SK-N-SH (cell line): ENCODE measurements at regions not wholly inside any gene's neighbourhood (a gene's known extent, or its start where the extent isn't known, plus 50 kb on each side); places are given as distances from the start of the nearest gene placed in this dataset.

ENCODE experiments used
- CTCF ChIA-PET: fragments of 300-600, 350-600 bp; formaldehyde crosslinking; extraction: SDS; loops from one replicate; lab custom pipeline; 2021; lab: Yijun Ruan, JAX
- POLR2A ChIA-PET: fragments of 350-600 bp; sonication (Branson Sonifier 250); formaldehyde crosslinking; extraction: SDS; loops from one replicate; lab custom pipeline; 2020; ENCODE audit warnings: antibody characterized with exemption, inconsistent platforms; lab: Yijun Ruan, JAX
- DNase-seq: peaks from one replicate; pipeline ENCODE4 v3.0.0; 2012
- H2AFZ ChIP-seq: fragments of 200-600 bp; sonication (generic); 2 replicates; pipeline ENCODE4 v1.8.1; 2016; ENCODE audit warnings: antibody characterized with exemption, mild to moderate bottlenecking, low read depth
- H3F3A ChIP-seq: fragments of 200-600 bp; sonication (generic); replicated peaks from 2 replicates; pipeline ENCODE3; 2016; ENCODE audit warnings: antibody characterized with exemption, mild to moderate bottlenecking; ENCODE audit not compliant: insufficient read depth
- H3K27ac ChIP-seq, 2 experiments: fragments of 200-500 bp in 1 of 2; fragments of 200-600 bp in 1 of 2; sonication (Bioruptor generic) in 1 of 2; sonication (generic), shearing (Covaris generic) in 1 of 2; 2 replicates each; pipeline versions ENCODE4 v1.5.1 to v1.6.1; 2014 to 2016; ENCODE audit warnings: low read depth in 2 of 2, inconsistent platforms in 1 of 2, low read length in 1 of 2, mild to moderate bottlenecking in 1 of 2, mixed read lengths in 1 of 2
- H3K27me3 ChIP-seq: fragments of 200-600 bp; sonication (generic), shearing (Covaris generic); 2 replicates; pipeline ENCODE4 v1.6.1; 2016; ENCODE audit warnings: mixed run types; ENCODE audit not compliant: insufficient read depth
- H3K36me3 ChIP-seq, 2 experiments: fragments of 200-500 bp in 1 of 2; fragments of 200-600 bp in 1 of 2; sonication (Bioruptor generic) in 1 of 2; sonication (generic) in 1 of 2; replicated peaks in 1 of 2; 2 replicates each; pipeline versions ENCODE3 to v1.5.1; 2014 to 2016; ENCODE audit warnings: low read length in 1 of 2, mild to moderate bottlenecking in 1 of 2; ENCODE audit not compliant: insufficient read depth in 2 of 2, control insufficient read depth in 1 of 2
- H3K4me1 ChIP-seq, 2 experiments: fragments of 200-500 bp in 1 of 2; fragments of 200-600 bp in 1 of 2; sonication (Bioruptor generic) in 1 of 2; sonication (generic), shearing (Covaris generic) in 1 of 2; 2 replicates each; pipeline versions ENCODE4 v1.5.1 to v1.6.1; 2014 to 2016; ENCODE audit warnings: low read depth in 1 of 2, low read length in 1 of 2, mixed run types in 1 of 2; ENCODE audit not compliant: insufficient read depth in 2 of 2, control insufficient read depth in 1 of 2
- H3K4me2 ChIP-seq: fragments of 200-600 bp; sonication (generic), shearing (Covaris generic); 2 replicates; pipeline ENCODE4 v1.6.1; 2017; ENCODE audit warnings: mixed run types
- H3K4me3 ChIP-seq, 2 experiments: fragments of 200-500 bp in 1 of 2; fragments of 200-600 bp in 1 of 2; sonication (Bioruptor generic) in 1 of 2; sonication (generic), shearing (Covaris generic) in 1 of 2; 2 replicates each; pipeline versions ENCODE4 v1.5.1 to v1.8.1; 2014 to 2016; ENCODE audit warnings: low read depth in 2 of 2, inconsistent platforms in 1 of 2, low read length in 1 of 2, mild to moderate bottlenecking in 1 of 2, mixed read lengths in 1 of 2, moderate library complexity in 1 of 2
- H3K79me2 ChIP-seq: fragments of 200-600 bp; sonication (generic); 2 replicates; pipeline ENCODE4 v1.8.1; 2017; ENCODE audit warnings: mild to moderate bottlenecking; ENCODE audit not compliant: insufficient read depth
- H3K9ac ChIP-seq: fragments of 200-600 bp; sonication (generic); 2 replicates; pipeline ENCODE4 v1.6.1; 2017; ENCODE audit warnings: mixed run types
- H3K9me2 ChIP-seq: fragments of 200-600 bp; sonication (generic); 2 replicates; pipeline ENCODE4 v1.6.1; 2017; ENCODE audit warnings: mixed run types
- H3K9me3 ChIP-seq: fragments of 200-600 bp; sonication (generic); 2 replicates; pipeline ENCODE4 v1.6.1; 2017; ENCODE audit warnings: mixed run types, mild to moderate bottlenecking, moderate library complexity
- H4K20me1 ChIP-seq: fragments of 200-600 bp; sonication (generic); 2 replicates; pipeline ENCODE4 v1.6.1; 2017; ENCODE audit warnings: mild to moderate bottlenecking, mixed run types; ENCODE audit not compliant: insufficient read depth
- EP300 ChIP-seq, 2 experiments: IDR thresholded peaks; 2 replicates each; pipeline versions ENCODE4 v1.4.0 to v1.6.1; 2012; ENCODE audit warnings: borderline replicate concordance in 1 of 2, low read depth in 1 of 2, low read length in 1 of 2
- FOSL2 ChIP-seq: IDR thresholded peaks from 2 replicates; pipeline ENCODE4 v1.4.0; 2012; ENCODE audit warnings: low read depth, mild to moderate bottlenecking, moderate library complexity, borderline replicate concordance
- GATA2 ChIP-seq: sonication (generic); formaldehyde crosslinking; IDR thresholded peaks from 2 replicates; pipeline ENCODE4 v1.5.0; 2020; ENCODE audit warnings: mild to moderate bottlenecking, missing genetic modification reagents
- MEF2A ChIP-seq: IDR thresholded peaks from 2 replicates; pipeline ENCODE4 v1.4.0; 2012; ENCODE audit warnings: low read depth, borderline replicate concordance
- RFX5 ChIP-seq: IDR thresholded peaks from 2 replicates; pipeline ENCODE4 v1.6.1; 2012; ENCODE audit warnings: mild to moderate bottlenecking, improper control_type of control experiment, low read length
- SIN3A ChIP-seq: IDR thresholded peaks from 2 replicates; pipeline ENCODE4 v1.6.1; 2012; ENCODE audit warnings: low read depth, mild to moderate bottlenecking, low read length, moderate library complexity, borderline replicate concordance
- TAF1 ChIP-seq: IDR thresholded peaks from 2 replicates; pipeline ENCODE4 v1.6.1; 2012; ENCODE audit warnings: low read depth, mild to moderate bottlenecking, low read length, moderate library complexity, borderline replicate concordance
- USF2 ChIP-seq: fragments of 150-350 bp; IDR thresholded peaks from 2 replicates; pipeline ENCODE4 v1.6.1; 2017; ENCODE audit warnings: antibody characterized with exemption, low read length, low read depth, borderline replicate concordance
- ZBTB33 ChIP-seq: IDR thresholded peaks from 2 replicates; pipeline ENCODE4 v1.4.0; 2012; ENCODE audit warnings: low read depth, borderline replicate concordance
- WGBS: methylation state at CpG from one replicate; pipeline ENCODE4 v1.1.6; 2017; ENCODE audit warnings: low lambda C conversion rate; 5-methylcytosine and 5-hydroxymethylcytosine counted together

GRCh38 chr7:79837915-79838314, 296.7 kb upstream of the GNAI1 start:
- H3K79me2 ChIP-seq: no peaks in the 10 kb centered on the region
- H2AFZ ChIP-seq: no peak overlapping the region
- POLR2A ChIA-PET: no interaction called here
- no peaks in the 10 kb centered on the region for H3K36me3 ChIP-seq
- no peak overlapping the region for H3K4me3 ChIP-seq
- H3F3A ChIP-seq: no peaks in the 10 kb centered on the region
- no peaks in the 10 kb centered on the region for H3K9me3 ChIP-seq
- no peak overlapping the region for H3K27ac ChIP-seq
- no peaks in the 10 kb centered on the region for H3K9me2 ChIP-seq
- no peaks in the 10 kb centered on the region for H4K20me1 ChIP-seq
- TF ChIP-seq SIN3A (no peak), TAF1 (no peak), MEF2A (no peak), ZBTB33 (no peak)
- no peak overlapping the region for H3K4me2 ChIP-seq
- H3K9ac ChIP-seq: no peak overlapping the region
- CTCF ChIA-PET: interaction anchor here (1.4 kb wide), 1 partner anchor 32 kb away, joined by 3 read pairs; no protein-coding TSS in a partner anchor
- H3K27me3 ChIP-seq: no peaks in the 10 kb centered on the region
- no peaks in the 10 kb centered on the region; a peak in 1 of 4 replicates for H3K4me1 ChIP-seq
- no peak for DNase-seq
- 90% methylated on average over 1 of the region's 1 CpG for WGBS

- H4K20me1 ChIP-seq: no peaks in the 10 kb centered on the region
- 64% methylated on average over 1 of the region's 1 CpG for WGBS
- H3K9me2 ChIP-seq: no peaks in the 10 kb centered on the region
- TF ChIP-seq FOSL2 (no peak), GATA2 (CRISPR knock-in tag) (no peak), USF2 (no peak), MEF2A (no peak), EP300 (IDR thresholded peaks at IDR 0.05; ENCODE audit: borderline replicate concordance in 1 of 2, low read depth in 1 of 2, low read length in 1 of 2) (no peak), RFX5 (no peak), SIN3A (no peak)
- no peaks in the 10 kb centered on the region for H3K27me3 ChIP-seq
- no peaks in the 10 kb centered on the region for H3K9me3 ChIP-seq
- no peaks in the 10 kb centered on the region for H3K36me3 ChIP-seq
- no peak overlapping the region for H3K4me3 ChIP-seq
- no peak overlapping the region for H3K27ac ChIP-seq
- H3K4me2 ChIP-seq: no peak overlapping the region
- ChIA-PET CTCF (no interaction called here), POLR2A (no interaction called here)
- no peaks in the 10 kb centered on the region for H3F3A ChIP-seq
- H3K79me2 ChIP-seq: no peaks in the 10 kb centered on the region
- H3K4me1 ChIP-seq: no peaks in the 10 kb centered on the region; a peak in 1 of 4 replicates
- DNase-seq: no peak
- H3K9ac ChIP-seq: no peak overlapping the region
- H2AFZ ChIP-seq: no peak overlapping the region
Observed at GRCh38 chr7:79833616-79834015, 301.0 kb upstream of the GNAI1 start.
